ENCODE measurements at regions not wholly inside any gene's neighbourhood (a gene's known extent, or its start where the extent isn't known, plus 50 kb on each side); places are given as distances from the start of the nearest gene placed in this dataset.

DNA sequence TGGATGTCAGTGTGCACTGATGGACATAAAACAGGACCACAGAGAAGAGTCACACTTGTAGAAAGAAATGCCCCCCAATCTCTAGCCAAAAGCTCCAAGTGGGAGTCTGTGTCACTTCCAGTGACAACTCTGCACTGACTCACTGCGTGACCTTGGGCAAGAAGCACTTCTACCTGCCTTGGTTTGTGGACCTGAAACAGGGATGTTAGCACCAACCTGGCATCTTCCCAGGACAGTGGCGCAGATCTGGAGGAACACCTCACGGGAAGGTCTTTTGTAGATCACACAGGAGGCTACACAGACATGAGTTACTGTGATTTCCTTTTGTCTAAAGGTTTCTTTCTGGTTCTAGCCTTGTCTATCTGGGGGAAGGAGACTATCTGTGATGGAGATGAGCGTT lies 80.5 kb upstream of the DHRSX start:
- no peak for TF ChIP-seq CTCF (IDR thresholded peaks at IDR 0.05; ENCODE audit: control insufficient read depth, extremely low read depth, insufficient read depth)
- H3K4me3 ChIP-seq (ENCODE audit: low read depth, low read length): no peak overlapping the region
- DNase-seq (ENCODE audit: low read depth): no peak

- no peak for TF ChIP-seq CTCF (IDR thresholded peaks at IDR 0.05; ENCODE audit: control insufficient read depth, extremely low read depth, insufficient read depth)
- DNase-seq (ENCODE audit: low read depth): no peak
These were observed 78.1 kb upstream of the DHRSX start for GRCh38 chrX:2578864-2579263.

DNA sequence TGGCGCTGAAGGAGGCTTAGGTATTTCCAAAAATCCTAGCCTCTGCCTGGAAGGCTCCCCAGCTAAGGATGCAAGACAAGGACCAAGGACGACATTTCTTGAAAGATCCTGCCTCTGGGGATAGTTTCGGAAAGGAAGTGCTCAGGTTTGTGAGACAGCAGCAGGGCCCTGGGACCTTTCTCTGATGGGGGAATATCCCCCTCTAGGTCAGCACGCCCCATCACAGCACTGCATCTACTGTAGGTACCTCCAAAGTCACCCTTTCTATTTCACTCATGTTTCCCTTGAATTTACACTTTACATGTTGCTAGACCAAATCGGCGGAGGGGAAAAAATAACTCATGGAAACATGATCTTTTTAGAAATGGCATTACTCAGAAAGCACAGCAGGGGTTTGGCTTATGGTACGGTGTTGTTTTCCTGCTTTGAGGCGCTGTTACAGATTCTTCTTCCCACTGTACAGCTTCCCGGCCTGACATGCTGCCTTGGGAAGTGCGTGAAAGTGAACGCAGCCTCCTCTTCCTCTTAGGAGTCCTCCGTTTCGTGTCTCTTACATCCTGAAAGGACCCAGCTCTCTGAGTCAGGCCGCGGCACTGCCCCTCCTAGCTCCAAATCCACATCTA lies 77.2 kb upstream of the DHRSX start:
- DNase-seq (ENCODE audit: low read depth): no peak
- H3K4me3 ChIP-seq (ENCODE audit: low read depth, low read length): no peak overlapping the region
- TF ChIP-seq CTCF (IDR thresholded peaks at IDR 0.05; ENCODE audit: control insufficient read depth, extremely low read depth, insufficient read depth): no peak

More at GRCh38 chrX:2578864-2579263, 78.1 kb upstream of the DHRSX start:
- H3K4me3 ChIP-seq (ENCODE audit: low read depth, low read length): no peak overlapping the region

DNA sequence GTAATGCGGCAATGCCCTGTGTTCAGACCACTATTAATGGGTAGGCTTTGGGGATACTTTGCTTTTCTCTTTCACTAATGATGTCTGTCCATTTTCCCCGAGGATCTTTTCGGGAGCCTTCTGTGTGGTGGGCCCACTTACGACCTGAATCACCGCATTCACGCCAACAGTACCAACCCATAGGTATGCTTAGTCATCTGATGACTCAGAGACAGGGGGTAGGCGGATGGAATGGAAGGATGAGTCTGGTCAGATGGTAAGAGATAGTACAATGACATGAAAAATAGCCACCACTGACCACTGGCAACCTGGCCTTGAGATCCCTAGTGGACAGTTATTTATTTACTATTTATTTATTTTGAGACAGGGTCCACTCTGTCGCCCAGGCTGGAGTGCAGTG lies 76.0 kb upstream of the DHRSX start:
- no peak for TF ChIP-seq CTCF (IDR thresholded peaks at IDR 0.05; ENCODE audit: control insufficient read depth, extremely low read depth, insufficient read depth)
- DNase-seq (ENCODE audit: low read depth): no peak
- no peak overlapping the region for H3K4me3 ChIP-seq (ENCODE audit: low read depth, low read length)

- TF ChIP-seq CTCF (IDR thresholded peaks at IDR 0.05; ENCODE audit: control insufficient read depth, extremely low read depth, insufficient read depth): no peak
- H3K4me3 ChIP-seq (ENCODE audit: low read depth, low read length): no peak overlapping the region
- no peak for DNase-seq (ENCODE audit: low read depth)
These were observed 73.5 kb upstream of the DHRSX start for GRCh38 chrX:2574271-2574670.

DNA sequence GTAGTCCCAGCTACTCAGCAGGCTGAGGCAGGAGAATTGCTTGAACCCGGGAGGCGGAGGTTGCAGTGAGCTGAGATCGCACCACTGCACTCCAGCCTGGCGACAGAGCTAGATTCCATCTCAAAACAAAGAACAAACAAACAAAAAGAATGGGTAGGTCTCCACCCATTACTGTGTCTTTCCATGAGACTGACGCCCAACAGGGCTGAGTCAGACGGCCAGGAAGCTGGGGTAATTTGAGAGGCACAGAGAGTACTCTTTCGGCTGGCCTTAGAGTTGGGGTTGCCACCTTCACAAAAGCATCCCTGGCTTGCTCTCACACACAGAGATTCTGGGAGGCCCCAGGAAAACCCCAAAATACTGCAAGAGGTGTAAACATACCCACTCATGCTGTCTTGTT lies 72.0 kb upstream of the DHRSX start:
- TF ChIP-seq CTCF (IDR thresholded peaks at IDR 0.05; ENCODE audit: control insufficient read depth, extremely low read depth, insufficient read depth): no peak
- no peak for DNase-seq (ENCODE audit: low read depth)
- H3K4me3 ChIP-seq (ENCODE audit: low read depth, low read length): no peak overlapping the region

GRCh38 chrX:2568125-2568524 lies 67.3 kb upstream of the DHRSX start:
- no peak for DNase-seq (ENCODE audit: low read depth)
- no peak for TF ChIP-seq CTCF (IDR thresholded peaks at IDR 0.05; ENCODE audit: control insufficient read depth, extremely low read depth, insufficient read depth)
- no peak overlapping the region for H3K4me3 ChIP-seq (ENCODE audit: low read depth, low read length)
